GM18520 (cell line): ENCODE measurements at regions not wholly inside any gene's neighbourhood (a gene's known extent, or its start where the extent isn't known, plus 50 kb on each side); places are given as distances from the start of the nearest gene placed in this dataset.

Experiments
- ATAC-seq: cut with Tn5 transposase; IDR thresholded peaks from one replicate; pipeline ENCODE4 v1.9.1; 2021; ENCODE audit not compliant: unreplicated experiment

GRCh38 chr3:162269636-162270458 lies 773.2 kb downstream of the OTOL1 start:
- no peak for ATAC-seq

- no peak for ATAC-seq
Measured at GRCh38 chr3:162274070-162274469, 777.5 kb downstream of the OTOL1 start.

GRCh38 chr3:162278834-162279233 lies 782.2 kb downstream of the OTOL1 start:
- ATAC-seq: no peak

GRCh38 chr3:162285259-162285658 lies 788.7 kb downstream of the OTOL1 start:
- no peak for ATAC-seq

GRCh38 chr3:162287600-162287999 lies 791.0 kb downstream of the OTOL1 start:
- ATAC-seq: no peak

- ATAC-seq: no peak
Measured at GRCh38 chr3:162292409-162292808, 795.8 kb downstream of the OTOL1 start.

GRCh38 chr3:162295323-162295983 lies 798.8 kb downstream of the OTOL1 start:
- ATAC-seq: no peak

- no peak for ATAC-seq
Measured at GRCh38 chr3:162302983-162303624, 806.5 kb downstream of the OTOL1 start.

GRCh38 chr3:162317046-162317445 lies 820.4 kb downstream of the OTOL1 start:
- no peak for ATAC-seq

GRCh38 chr3:162328649-162329048 lies 832.0 kb downstream of the OTOL1 start:
- ATAC-seq: no peak

- ATAC-seq: no peak
Measured at GRCh38 chr3:162329514-162329913, 832.9 kb downstream of the OTOL1 start.

GRCh38 chr3:162332344-162332743 lies 835.7 kb downstream of the OTOL1 start:
- ATAC-seq: no peak

- no peak for ATAC-seq
Measured at GRCh38 chr3:162334537-162334936, 837.9 kb downstream of the OTOL1 start.

- no peak for ATAC-seq
Measured at GRCh38 chr3:162337630-162338029, 841.0 kb downstream of the OTOL1 start.

GRCh38 chr3:162338514-162338913 lies 841.9 kb downstream of the OTOL1 start:
- no peak for ATAC-seq

GRCh38 chr3:162348912-162349311 lies 852.3 kb downstream of the OTOL1 start:
- ATAC-seq: no peak

- ATAC-seq: no peak
Measured at GRCh38 chr3:162353414-162353813, 856.8 kb downstream of the OTOL1 start.

- ATAC-seq: no peak
Measured at GRCh38 chr3:162354356-162354755, 857.7 kb downstream of the OTOL1 start.

- ATAC-seq: no peak
Measured at GRCh38 chr3:162365066-162365719, 868.6 kb downstream of the OTOL1 start.

- no peak for ATAC-seq
Measured at GRCh38 chr3:162366166-162366766, 869.7 kb downstream of the OTOL1 start.
